DOHH2 (cell line): ENCODE measurements at regions not wholly inside any gene's neighbourhood (a gene's known extent, or its start where the extent isn't known, plus 50 kb on each side); places are given as distances from the start of the nearest gene placed in this dataset.

Source experiments
- CTCF ChIP-seq: fragments of 200-600 bp; sonication (generic); IDR thresholded peaks from one replicate; pipeline ENCODE4 v1.5.1; 2014; ENCODE audit warnings: antibody characterized with exemption, mild to moderate bottlenecking, low read depth, low read length; ENCODE audit not compliant: poor library complexity, severe bottlenecking
- EZH2phosphoT487 ChIP-seq: fragments of 200-600 bp; sonication (generic); IDR thresholded peaks from 2 replicates; pipeline ENCODE4 v1.6.1; 2017; ENCODE audit warnings: borderline replicate concordance, mild to moderate bottlenecking, antibody characterized with exemption, low read length, moderate library complexity, mixed read lengths

GRCh38 chr12:47417955-47418354 is 287.9 kb downstream of the RPAP3 start:
- TF ChIP-seq EZH2phosphoT487 (no peak), CTCF (no peak)
